ENCODE measurements at regions not wholly inside any gene's neighbourhood (a gene's known extent, or its start where the extent isn't known, plus 50 kb on each side); places are given as distances from the start of the nearest gene placed in this dataset.

GRCh38 chr5:29231154-29231553, 1962.3 kb upstream of the CDH6 start:
- H3K9ac ChIP-seq (ENCODE audit: low read length in 3 of 3) = no peak overlapping the region
- no peaks in the 10 kb centered on the region for H3K27me3 ChIP-seq (ENCODE audit: control insufficient read depth, insufficient read depth, low read length)
- H3K36me3 ChIP-seq (ENCODE audit: control insufficient read depth in 2 of 3, insufficient read depth in 3 of 3, low read length in 3 of 3) = no peaks in the 10 kb centered on the region
- TF ChIP-seq, protein P1, sequence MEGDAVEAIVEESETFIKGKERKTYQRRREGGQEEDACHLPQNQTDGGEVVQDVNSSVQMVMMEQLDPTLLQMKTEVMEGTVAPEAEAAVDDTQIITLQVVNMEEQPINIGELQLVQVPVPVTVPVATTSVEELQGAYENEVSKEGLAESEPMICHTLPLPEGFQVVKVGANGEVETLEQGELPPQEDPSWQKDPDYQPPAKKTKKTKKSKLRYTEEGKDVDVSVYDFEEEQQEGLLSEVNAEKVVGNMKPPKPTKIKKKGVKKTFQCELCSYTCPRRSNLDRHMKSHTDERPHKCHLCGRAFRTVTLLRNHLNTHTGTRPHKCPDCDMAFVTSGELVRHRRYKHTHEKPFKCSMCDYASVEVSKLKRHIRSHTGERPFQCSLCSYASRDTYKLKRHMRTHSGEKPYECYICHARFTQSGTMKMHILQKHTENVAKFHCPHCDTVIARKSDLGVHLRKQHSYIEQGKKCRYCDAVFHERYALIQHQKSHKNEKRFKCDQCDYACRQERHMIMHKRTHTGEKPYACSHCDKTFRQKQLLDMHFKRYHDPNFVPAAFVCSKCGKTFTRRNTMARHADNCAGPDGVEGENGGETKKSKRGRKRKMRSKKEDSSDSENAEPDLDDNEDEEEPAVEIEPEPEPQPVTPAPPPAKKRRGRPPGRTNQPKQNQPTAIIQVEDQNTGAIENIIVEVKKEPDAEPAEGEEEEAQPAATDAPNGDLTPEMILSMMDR (IDR thresholded peaks at IDR 0.05; ENCODE audit: borderline replicate concordance, extremely low read depth, insufficient read depth) = no peak
- FAIRE-seq (peak; percentile 44), DNase-seq (no peak)
- H3K27ac ChIP-seq (ENCODE audit: low read depth in 2 of 2, low read length in 2 of 2) = no peak overlapping the region
- H3K9me3 ChIP-seq (ENCODE audit: control insufficient read depth in 2 of 3, insufficient read depth in 1 of 3, low read length in 3 of 3) = no peaks in the 10 kb centered on the region
- no peaks in the 10 kb centered on the region for H3K4me1 ChIP-seq (ENCODE audit: control insufficient read depth in 2 of 3, insufficient read depth in 2 of 3, low read depth in 1 of 3, low read length in 3 of 3)
- intact Hi-C loops (cut with DNase I) = no loop called here
- H3K4me3 ChIP-seq (ENCODE audit: low read length in 3 of 3) = no peak overlapping the region

- TF ChIP-seq, protein P1 (IDR thresholded peaks at IDR 0.05; ENCODE audit: borderline replicate concordance, extremely low read depth, insufficient read depth) = no peak
- Histone ChIP-seq H3K4me1 (ENCODE audit: control insufficient read depth in 2 of 3, insufficient read depth in 2 of 3, low read depth in 1 of 3, low read length in 3 of 3) (no peaks in the 10 kb centered on the region), H3K9me3 (ENCODE audit: control insufficient read depth in 2 of 3, insufficient read depth in 1 of 3, low read length in 3 of 3) (no peaks in the 10 kb centered on the region), H3K9ac (ENCODE audit: low read length in 3 of 3) (no peak overlapping the region), H3K36me3 (ENCODE audit: control insufficient read depth in 2 of 3, insufficient read depth in 3 of 3, low read length in 3 of 3) (no peaks in the 10 kb centered on the region), H3K4me3 (ENCODE audit: low read length in 3 of 3) (no peak overlapping the region), H3K27ac (ENCODE audit: low read depth in 2 of 2, low read length in 2 of 2) (no peak overlapping the region), H3K27me3 (ENCODE audit: control insufficient read depth, insufficient read depth, low read length) (no peaks in the 10 kb centered on the region)
- intact Hi-C loops (cut with DNase I) = no loop called here
- DNase-seq = no peak
- no peak for FAIRE-seq
These were observed 1962.9 kb upstream of the CDH6 start for GRCh38 chr5:29230591-29230990.

DNA sequence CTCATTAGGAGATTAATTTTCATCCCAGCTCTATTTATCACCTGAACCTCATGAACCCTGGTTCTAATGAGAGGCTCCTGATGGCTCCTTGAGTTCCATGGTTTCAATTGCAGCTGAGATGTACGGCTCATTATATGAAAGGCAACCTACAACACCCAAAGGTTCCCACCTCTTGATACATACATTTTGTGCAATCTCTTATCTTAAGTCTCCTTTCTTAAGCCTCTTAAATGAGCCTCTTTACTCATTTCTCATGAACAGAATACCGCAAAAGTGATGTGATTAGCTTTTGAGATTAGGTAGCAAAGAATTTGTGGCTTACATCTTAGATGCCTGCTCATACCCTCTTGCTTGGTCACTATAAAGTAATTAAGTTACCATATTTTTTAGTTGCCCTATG, 1964.0 kb upstream of the CDH6 start:
- H3K36me3 ChIP-seq (ENCODE audit: control insufficient read depth in 2 of 3, insufficient read depth in 3 of 3, low read length in 3 of 3) = no peaks in the 10 kb centered on the region
- FAIRE-seq (no peak), DNase-seq (no peak)
- TF ChIP-seq, protein P1 (IDR thresholded peaks at IDR 0.05; ENCODE audit: borderline replicate concordance, extremely low read depth, insufficient read depth) = no peak
- H3K9ac ChIP-seq (ENCODE audit: low read length in 3 of 3) = no peak overlapping the region
- no peak overlapping the region for H3K27ac ChIP-seq (ENCODE audit: low read depth in 2 of 2, low read length in 2 of 2)
- intact Hi-C loops (cut with DNase I) = no loop called here
- H3K9me3 ChIP-seq (ENCODE audit: control insufficient read depth in 2 of 3, insufficient read depth in 1 of 3, low read length in 3 of 3) = no peaks in the 10 kb centered on the region
- no peak overlapping the region for H3K4me3 ChIP-seq (ENCODE audit: low read length in 3 of 3)
- H3K27me3 ChIP-seq (ENCODE audit: control insufficient read depth, insufficient read depth, low read length) = no peaks in the 10 kb centered on the region
- H3K4me1 ChIP-seq (ENCODE audit: control insufficient read depth in 2 of 3, insufficient read depth in 2 of 3, low read depth in 1 of 3, low read length in 3 of 3) = no peaks in the 10 kb centered on the region

DNA sequence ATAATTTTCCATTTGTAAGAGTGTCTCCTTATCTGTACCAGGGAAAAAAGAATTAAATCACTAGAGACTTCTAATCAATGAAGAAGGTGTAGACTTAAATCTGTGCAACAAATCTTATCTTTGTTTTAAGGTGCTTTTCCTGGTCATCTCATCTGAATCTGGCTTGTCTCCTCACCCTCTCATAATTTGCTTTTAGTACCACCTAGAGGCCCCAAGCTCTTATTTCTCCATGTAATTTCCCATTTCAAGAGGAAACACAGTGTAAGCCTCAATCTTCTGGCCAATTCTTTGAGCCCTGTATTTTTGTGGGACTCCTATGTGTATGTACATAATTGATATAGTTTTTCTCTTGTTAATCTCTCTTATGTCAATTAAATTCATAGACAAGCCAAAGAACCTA, 1975.3 kb upstream of the CDH6 start:
- Histone ChIP-seq H3K4me1 (ENCODE audit: control insufficient read depth in 2 of 3, insufficient read depth in 2 of 3, low read depth in 1 of 3, low read length in 3 of 3) (no peaks in the 10 kb centered on the region), H3K27me3 (ENCODE audit: control insufficient read depth, insufficient read depth, low read length) (no peaks in the 10 kb centered on the region), H3K4me3 (ENCODE audit: low read length in 3 of 3) (no peak overlapping the region), H3K36me3 (ENCODE audit: control insufficient read depth in 2 of 3, insufficient read depth in 3 of 3, low read length in 3 of 3) (no peaks in the 10 kb centered on the region), H3K9ac (ENCODE audit: low read length in 3 of 3) (no peak overlapping the region), H3K27ac (ENCODE audit: low read depth in 2 of 2, low read length in 2 of 2) (no peak overlapping the region), H3K9me3 (ENCODE audit: control insufficient read depth in 2 of 3, insufficient read depth in 1 of 3, low read length in 3 of 3) (no peaks in the 10 kb centered on the region)
- FAIRE-seq (no peak), DNase-seq (no peak)
- TF ChIP-seq, protein P1 (IDR thresholded peaks at IDR 0.05; ENCODE audit: borderline replicate concordance, extremely low read depth, insufficient read depth) = no peak
- intact Hi-C loops (cut with DNase I) = no loop called here
